Testis (tissue), 2 donors: ENCODE measurements at regions not wholly inside any gene's neighbourhood (a gene's known extent, or its start where the extent isn't known, plus 50 kb on each side); places are given as distances from the start of the nearest gene placed in this dataset.

ENCODE experiments used
- POLR2A ChIP-seq: fragments of 450-650 bp; IDR thresholded peaks from one replicate; pipeline ENCODE4 v1.6.1; 2017; ENCODE audit warnings: antibody characterized with exemption, mild to moderate bottlenecking, moderate library complexity
- TF ChIP-seq, protein P1 (sequence below), 3 experiments: fragments of 450-650 bp in 2 of 3; fragments of 200-600 bp in 1 of 3; sonication (generic) in 1 of 3; IDR thresholded peaks; one replicate each; pipeline ENCODE4 v1.5.1; 2016 to 2019; ENCODE audit warnings: antibody characterized with exemption in 3 of 3, mild to moderate bottlenecking in 2 of 3, moderate library complexity in 1 of 3

DNA sequence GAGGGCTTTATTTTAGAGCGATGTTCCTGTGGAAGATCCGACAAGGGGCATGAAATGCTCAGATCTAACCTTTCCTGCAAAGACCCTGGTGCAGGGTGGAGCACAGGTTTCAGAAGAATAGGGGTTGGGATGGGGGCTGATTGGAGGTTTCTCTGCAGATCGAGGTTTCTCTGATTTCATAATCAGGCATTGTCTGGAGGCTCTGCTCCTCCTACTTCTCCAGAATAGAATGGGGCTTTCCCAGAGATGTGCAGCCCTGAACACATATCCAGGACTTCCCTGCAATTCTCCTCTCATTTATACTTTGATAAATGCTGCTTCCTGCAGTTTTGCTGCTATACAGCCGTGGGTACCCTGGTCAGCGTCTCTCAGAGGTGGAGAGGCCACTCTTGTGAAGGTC, 397.6 kb upstream of the BOD1L1 start:
- TF ChIP-seq, protein P1, sequence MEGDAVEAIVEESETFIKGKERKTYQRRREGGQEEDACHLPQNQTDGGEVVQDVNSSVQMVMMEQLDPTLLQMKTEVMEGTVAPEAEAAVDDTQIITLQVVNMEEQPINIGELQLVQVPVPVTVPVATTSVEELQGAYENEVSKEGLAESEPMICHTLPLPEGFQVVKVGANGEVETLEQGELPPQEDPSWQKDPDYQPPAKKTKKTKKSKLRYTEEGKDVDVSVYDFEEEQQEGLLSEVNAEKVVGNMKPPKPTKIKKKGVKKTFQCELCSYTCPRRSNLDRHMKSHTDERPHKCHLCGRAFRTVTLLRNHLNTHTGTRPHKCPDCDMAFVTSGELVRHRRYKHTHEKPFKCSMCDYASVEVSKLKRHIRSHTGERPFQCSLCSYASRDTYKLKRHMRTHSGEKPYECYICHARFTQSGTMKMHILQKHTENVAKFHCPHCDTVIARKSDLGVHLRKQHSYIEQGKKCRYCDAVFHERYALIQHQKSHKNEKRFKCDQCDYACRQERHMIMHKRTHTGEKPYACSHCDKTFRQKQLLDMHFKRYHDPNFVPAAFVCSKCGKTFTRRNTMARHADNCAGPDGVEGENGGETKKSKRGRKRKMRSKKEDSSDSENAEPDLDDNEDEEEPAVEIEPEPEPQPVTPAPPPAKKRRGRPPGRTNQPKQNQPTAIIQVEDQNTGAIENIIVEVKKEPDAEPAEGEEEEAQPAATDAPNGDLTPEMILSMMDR (IDR thresholded peaks at IDR 0.05) = no peak
- TF ChIP-seq POLR2A = no peak
